Tibial nerve (tissue), 4 donors: ENCODE measurements at regions not wholly inside any gene's neighbourhood (a gene's known extent, or its start where the extent isn't known, plus 50 kb on each side); places are given as distances from the start of the nearest gene placed in this dataset.

Experiments used
- CTCF ChIP-seq, 5 experiments: fragments of 200-600 bp in 3 of 5; fragments of 450-650 bp in 2 of 5; sonication (generic) in 3 of 5; IDR thresholded peaks; one replicate each; pipeline ENCODE4 v1.5.1; 2016 to 2019; ENCODE audit warnings: antibody characterized with exemption in 5 of 5, mild to moderate bottlenecking in 3 of 5, moderate library complexity in 2 of 5
- EP300 ChIP-seq, 2 donors: sonication (generic); formaldehyde crosslinking; IDR thresholded peaks; one replicate each; pipeline ENCODE4 v1.6.1; 2017; ENCODE audit warnings: antibody characterized with exemption in 2 of 2, mild to moderate bottlenecking in 1 of 2
- POLR2A ChIP-seq, 2 donors: fragments of 450-650 bp; IDR thresholded peaks; one replicate each; pipeline ENCODE4 v1.6.1; 2017; ENCODE audit warnings: antibody characterized with exemption in 2 of 2, mild to moderate bottlenecking in 2 of 2, moderate library complexity in 2 of 2

- TF ChIP-seq CTCF (IDR thresholded peaks at IDR 0.05) (no peak), POLR2A (IDR thresholded peaks at IDR 0.05) (no peak), EP300 (IDR thresholded peaks at IDR 0.05) (no peak)
Observed at GRCh38 chr4:178070163-178070562, 627.9 kb upstream of the AGA start.
